ENCODE measurements at regions not wholly inside any gene's neighbourhood (a gene's known extent, or its start where the extent isn't known, plus 50 kb on each side); places are given as distances from the start of the nearest gene placed in this dataset.

DNA sequence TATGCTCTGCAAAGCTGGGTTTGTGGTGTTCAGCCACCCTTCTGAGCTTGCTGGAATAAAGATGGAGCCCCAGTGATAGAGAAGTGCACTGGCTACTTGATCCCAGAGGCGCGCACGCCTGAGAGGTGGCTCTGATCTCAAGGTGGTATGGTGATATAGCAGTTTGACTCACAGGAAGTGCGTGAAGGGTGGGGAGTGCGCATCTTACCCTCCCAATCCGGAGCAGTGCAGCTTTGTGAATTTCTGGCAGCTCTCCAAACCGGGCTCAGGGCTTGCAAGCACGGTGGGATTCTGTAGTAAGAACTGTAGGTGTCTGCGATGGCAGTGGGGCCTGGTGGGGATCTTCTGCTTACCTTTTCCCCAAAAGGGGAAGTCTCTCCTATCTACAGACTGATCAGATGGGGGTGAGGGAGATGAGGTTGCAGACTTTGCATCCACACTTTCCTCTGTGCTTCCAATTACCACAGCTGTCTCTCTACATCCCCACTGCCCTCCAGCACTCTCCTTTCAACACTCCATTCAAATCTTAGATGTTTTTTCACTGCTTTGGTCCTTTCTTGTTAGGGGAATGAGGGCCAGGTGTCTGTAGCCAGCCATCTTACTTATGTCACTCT is 197.4 kb upstream of the SLC38A2 start:
- TF ChIP-seq, protein P1, sequence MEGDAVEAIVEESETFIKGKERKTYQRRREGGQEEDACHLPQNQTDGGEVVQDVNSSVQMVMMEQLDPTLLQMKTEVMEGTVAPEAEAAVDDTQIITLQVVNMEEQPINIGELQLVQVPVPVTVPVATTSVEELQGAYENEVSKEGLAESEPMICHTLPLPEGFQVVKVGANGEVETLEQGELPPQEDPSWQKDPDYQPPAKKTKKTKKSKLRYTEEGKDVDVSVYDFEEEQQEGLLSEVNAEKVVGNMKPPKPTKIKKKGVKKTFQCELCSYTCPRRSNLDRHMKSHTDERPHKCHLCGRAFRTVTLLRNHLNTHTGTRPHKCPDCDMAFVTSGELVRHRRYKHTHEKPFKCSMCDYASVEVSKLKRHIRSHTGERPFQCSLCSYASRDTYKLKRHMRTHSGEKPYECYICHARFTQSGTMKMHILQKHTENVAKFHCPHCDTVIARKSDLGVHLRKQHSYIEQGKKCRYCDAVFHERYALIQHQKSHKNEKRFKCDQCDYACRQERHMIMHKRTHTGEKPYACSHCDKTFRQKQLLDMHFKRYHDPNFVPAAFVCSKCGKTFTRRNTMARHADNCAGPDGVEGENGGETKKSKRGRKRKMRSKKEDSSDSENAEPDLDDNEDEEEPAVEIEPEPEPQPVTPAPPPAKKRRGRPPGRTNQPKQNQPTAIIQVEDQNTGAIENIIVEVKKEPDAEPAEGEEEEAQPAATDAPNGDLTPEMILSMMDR (IDR thresholded peaks at IDR 0.05): no peak
- no peak for TF ChIP-seq POLR2A (IDR thresholded peaks at IDR 0.05)

All from vagina (tissue), 2 donors.